ENCODE measurements at regions not wholly inside any gene's neighbourhood (a gene's known extent, or its start where the extent isn't known, plus 50 kb on each side); places are given as distances from the start of the nearest gene placed in this dataset.

GRCh38 chr1:2887941-2888855, 86.7 kb upstream of the TTC34 start:
- TF ChIP-seq CTCF (IDR thresholded peaks at IDR 0.05; ENCODE audit: insufficient read depth, low read depth, low read length) (no peak), EZH2 (IDR thresholded peaks at IDR 0.05; ENCODE audit: insufficient read depth, low read length) (no peak)
